ENCODE measurements at regions not wholly inside any gene's neighbourhood (a gene's known extent, or its start where the extent isn't known, plus 50 kb on each side); places are given as distances from the start of the nearest gene placed in this dataset.

- 84 to 91% (median 88%) methylated on average over 6 to 7 of the region's 7 CpGs for WGBS, 4 donors
- Histone ChIP-seq H3K27ac (no peak overlapping the region), H3K4me1 (replicated peaks in 1 of 2) (peaks cover 9 to 12% of the 10 kb centered on the region in 2 donors), H3K36me3 (replicated peaks in 1 of 2) (no peaks in the 10 kb centered on the region), H3K4me3 (no peak overlapping the region), H3K27me3 (no peaks in the 10 kb centered on the region), H3K9me3 (replicated peaks in 1 of 3) (no peaks in the 10 kb centered on the region)
- intact Hi-C loops (cut with DNase I), result no loop called here
- TF ChIP-seq CTCF (IDR thresholded peaks at IDR 0.05) (no peak), POLR2A (IDR thresholded peaks at IDR 0.05) (no peak)
- no peak for DNase-seq
These were observed 136.4 kb downstream of the GLI2 start for GRCh38 chr2:120871881-120872620.

- intact Hi-C loops (cut with DNase I), result no loop called here
- 60 to 83% (median 76%) methylated on average over 22 to 27 of the region's 27 CpGs for WGBS, 4 donors
- no peaks in the 10 kb centered on the region for H3K36me3 ChIP-seq (replicated peaks in 1 of 2)
- H3K9me3 ChIP-seq (replicated peaks in 1 of 3), result no peaks in the 10 kb centered on the region
- H3K27ac ChIP-seq, result peak overlapping the region in 1 of 5 donors; percentile 35
- DNase-seq, result no peak
- no peaks in the 10 kb centered on the region for H3K27me3 ChIP-seq
- peaks cover 8 to 9% of the 10 kb centered on the region in 2 donors for H3K4me1 ChIP-seq (replicated peaks in 1 of 2)
- TF ChIP-seq CTCF (IDR thresholded peaks at IDR 0.05) (no peak), POLR2A (IDR thresholded peaks at IDR 0.05) (no peak)
- H3K4me3 ChIP-seq, result no peak overlapping the region
These were observed 138.6 kb downstream of the GLI2 start for GRCh38 chr2:120873958-120874887.

GRCh38 chr2:120874888-120875275, 139.2 kb downstream of the GLI2 start:
- Histone ChIP-seq H3K36me3 (replicated peaks in 1 of 2) (no peaks in the 10 kb centered on the region), H3K4me3 (no peak overlapping the region), H3K27me3 (no peaks in the 10 kb centered on the region), H3K4me1 (replicated peaks in 1 of 2) (peaks cover 8 to 9% of the 10 kb centered on the region in 2 donors), H3K9me3 (replicated peaks in 1 of 3) (no peaks in the 10 kb centered on the region), H3K27ac (peak overlapping the region in 1 of 5 donors; percentile 35)
- TF ChIP-seq CTCF (IDR thresholded peaks at IDR 0.05), result no peak
- TF ChIP-seq POLR2A (IDR thresholded peaks at IDR 0.05), result no peak
- 67 to 89% (median 83%) methylated on average over 1 to 5 of the region's 5 CpGs for WGBS, 4 donors
- no peak for DNase-seq
- intact Hi-C loops (cut with DNase I), result no loop called here

GRCh38 chr2:120875431-120875830, 139.8 kb downstream of the GLI2 start:
- WGBS, 4 donors, result 80 to 87% (median 81%) methylated on average over 11 of the region's 11 CpGs
- TF ChIP-seq CTCF (IDR thresholded peaks at IDR 0.05) (no peak), POLR2A (IDR thresholded peaks at IDR 0.05) (no peak)
- Histone ChIP-seq H3K27me3 (no peaks in the 10 kb centered on the region), H3K4me3 (no peak overlapping the region), H3K36me3 (replicated peaks in 1 of 2) (no peaks in the 10 kb centered on the region), H3K4me1 (replicated peaks in 1 of 2) (peaks cover 8 to 9% of the 10 kb centered on the region in 2 donors), H3K27ac (peak overlapping the region in 1 of 5 donors; percentile 35), H3K9me3 (replicated peaks in 1 of 3) (no peaks in the 10 kb centered on the region)
- DNase-seq, result no peak
- intact Hi-C loops (cut with DNase I), result no loop called here
